ENCODE measurements at regions not wholly inside any gene's neighbourhood (a gene's known extent, or its start where the extent isn't known, plus 50 kb on each side); places are given as distances from the start of the nearest gene placed in this dataset.
"Not testable (repeated sequence)": the region's sequence is repeated elsewhere in the genome, so short reads cannot be mapped to it uniquely, and the experiment has no call there.

DNA sequence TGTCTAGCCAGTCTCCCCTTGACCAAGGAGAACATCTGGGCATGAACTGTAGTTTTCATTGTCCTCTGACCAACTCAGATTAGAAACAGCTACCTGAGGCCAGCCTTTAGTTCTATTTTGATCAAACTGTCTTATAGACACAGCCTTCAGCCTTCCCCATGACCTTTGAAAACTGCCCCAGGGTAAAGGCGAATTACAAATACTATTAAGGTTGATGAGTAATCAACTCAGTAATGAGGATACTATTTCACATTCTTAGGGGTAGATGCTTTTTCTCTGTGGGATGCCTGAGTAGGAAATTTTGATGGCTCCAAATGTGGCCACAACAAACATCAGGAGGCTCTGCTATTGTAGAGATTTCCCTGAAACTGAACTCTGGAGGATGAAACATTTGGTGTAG, 234.0 kb upstream of the VKORC1L1 start:
- H3K9ac ChIP-seq (replicated peaks in 1 of 4; ENCODE audit: extremely low read depth in 1 of 4, low read depth in 3 of 4, low read length in 3 of 4); H2BK15ac ChIP-seq (ENCODE audit: low read length); POLR2A ChIA-PET (ENCODE audit: partially characterized antibody); H2AFZ ChIP-seq (ENCODE audit: low read length); H2BK120ac ChIP-seq (replicated peaks; ENCODE audit: low read depth, low read length); FAIRE-seq; H3K4me3 ChIP-seq (ENCODE audit: extremely low read depth in 1 of 4, insufficient read depth in 2 of 4, low read depth in 3 of 4, low read length in 4 of 4); H2BK20ac ChIP-seq (ENCODE audit: low read length); H3K27ac ChIP-seq (ENCODE audit: low read depth, low read length); DNase-seq (ENCODE audit: low read depth in 1 of 2, low spot score in 2 of 2); H3K18ac ChIP-seq (ENCODE audit: extremely low read depth, low read length); H3K79me2 ChIP-seq (ENCODE audit: control insufficient read depth in 1 of 2, insufficient read depth in 2 of 2, low read length in 2 of 2); H3K23ac ChIP-seq (ENCODE audit: insufficient read length); H3K27me3 ChIP-seq (replicated peaks in 1 of 4; ENCODE audit: control insufficient read depth in 3 of 4, extremely low read depth in 1 of 4, insufficient read depth in 3 of 4, low read length in 3 of 4); H2AK5ac ChIP-seq (ENCODE audit: low read depth, low read length); H3K56ac ChIP-seq (replicated peaks; ENCODE audit: insufficient read length, low read depth, low read length); CTCF ChIA-PET (ENCODE audit: partially characterized antibody); H3K79me1 ChIP-seq (ENCODE audit: low read depth, low read length); H2BK12ac ChIP-seq (ENCODE audit: low read depth, low read length); H3K4me2 ChIP-seq (ENCODE audit: insufficient read depth in 1 of 2, low read depth in 2 of 2, low read length in 2 of 2); H4K20me1 ChIP-seq (replicated peaks in 1 of 2; ENCODE audit: control insufficient read depth in 1 of 2, insufficient read depth in 2 of 2, low read length in 2 of 2); H2BK5ac ChIP-seq (ENCODE audit: low read depth, low read length); H3K9me3 ChIP-seq (ENCODE audit: insufficient read depth in 2 of 2, low read depth in 1 of 2, low read length in 1 of 2); H3K14ac ChIP-seq (ENCODE audit: insufficient read length); H3K4ac ChIP-seq (replicated peaks; ENCODE audit: insufficient read length, low read depth, low read length); H3K4me1 ChIP-seq (replicated peaks in 1 of 4; ENCODE audit: control insufficient read depth in 3 of 4, insufficient read depth in 4 of 4, low read length in 3 of 4); H4K91ac ChIP-seq (replicated peaks; ENCODE audit: insufficient read length, low read length); H3K36me3 ChIP-seq (ENCODE audit: control insufficient read depth in 2 of 4, insufficient read depth in 4 of 4, low read length in 3 of 4); H4K8ac ChIP-seq (ENCODE audit: extremely low read depth, insufficient read depth, low read length); H3K23me2 ChIP-seq (ENCODE audit: low read depth, low read length); H4K5ac ChIP-seq (ENCODE audit: insufficient read length, low read depth, low read length): not testable (repeated sequence)
- no CpG with 5 or more reads among the region's 1 CpG for WGBS, 2 experiments (ENCODE audit: extremely low coverage in 1 of 2, insufficient coverage in 1 of 2, insufficient read length in 1 of 2, insufficient replicate concordance in 2 of 2, low coverage in 1 of 2, low lambda C conversion rate in 2 of 2, missing lambda C conversion rate in 1 of 2)

DNA sequence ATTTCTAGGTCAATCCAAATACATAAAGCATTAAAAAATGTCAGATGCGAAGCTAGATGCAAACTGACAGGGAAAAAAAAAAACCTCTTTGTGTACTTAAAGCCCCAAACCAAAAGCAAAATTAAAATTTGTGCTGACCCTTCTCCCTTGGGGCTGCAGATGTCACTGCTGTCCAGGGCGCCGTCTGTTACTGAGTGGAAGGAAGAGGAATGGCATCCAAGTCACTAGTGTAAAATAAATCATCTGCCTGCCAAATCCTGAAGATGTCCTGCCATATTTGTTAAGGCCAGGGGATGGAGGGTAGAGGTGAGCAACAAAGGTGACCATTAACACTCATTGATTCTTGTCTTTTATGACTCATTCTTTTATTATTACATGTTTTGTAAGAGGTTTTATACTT, 233.2 kb upstream of the VKORC1L1 start:
- H3K56ac ChIP-seq (replicated peaks; ENCODE audit: insufficient read length, low read depth, low read length); H2AFZ ChIP-seq (ENCODE audit: low read length); H4K5ac ChIP-seq (ENCODE audit: insufficient read length, low read depth, low read length); H3K79me2 ChIP-seq (ENCODE audit: control insufficient read depth in 1 of 2, insufficient read depth in 2 of 2, low read length in 2 of 2); CTCF ChIA-PET (ENCODE audit: partially characterized antibody); H4K91ac ChIP-seq (replicated peaks; ENCODE audit: insufficient read length, low read length); H2BK15ac ChIP-seq (ENCODE audit: low read length); H3K27ac ChIP-seq (ENCODE audit: low read depth, low read length); H3K23me2 ChIP-seq (ENCODE audit: low read depth, low read length); POLR2A ChIA-PET (ENCODE audit: partially characterized antibody); H3K4me1 ChIP-seq (replicated peaks in 1 of 4; ENCODE audit: control insufficient read depth in 3 of 4, insufficient read depth in 4 of 4, low read length in 3 of 4); H2BK20ac ChIP-seq (ENCODE audit: low read length); H2BK12ac ChIP-seq (ENCODE audit: low read depth, low read length); H2BK120ac ChIP-seq (replicated peaks; ENCODE audit: low read depth, low read length); H3K9ac ChIP-seq (replicated peaks in 1 of 4; ENCODE audit: extremely low read depth in 1 of 4, low read depth in 3 of 4, low read length in 3 of 4); H3K27me3 ChIP-seq (replicated peaks in 1 of 4; ENCODE audit: control insufficient read depth in 3 of 4, extremely low read depth in 1 of 4, insufficient read depth in 3 of 4, low read length in 3 of 4); FAIRE-seq; H3K4ac ChIP-seq (replicated peaks; ENCODE audit: insufficient read length, low read depth, low read length); H2BK5ac ChIP-seq (ENCODE audit: low read depth, low read length); H3K23ac ChIP-seq (ENCODE audit: insufficient read length); H3K18ac ChIP-seq (ENCODE audit: extremely low read depth, low read length); H3K36me3 ChIP-seq (ENCODE audit: control insufficient read depth in 2 of 4, insufficient read depth in 4 of 4, low read length in 3 of 4); H4K20me1 ChIP-seq (replicated peaks in 1 of 2; ENCODE audit: control insufficient read depth in 1 of 2, insufficient read depth in 2 of 2, low read length in 2 of 2); DNase-seq (ENCODE audit: low read depth in 1 of 2, low spot score in 2 of 2); H3K4me3 ChIP-seq (ENCODE audit: extremely low read depth in 1 of 4, insufficient read depth in 2 of 4, low read depth in 3 of 4, low read length in 4 of 4); H4K8ac ChIP-seq (ENCODE audit: extremely low read depth, insufficient read depth, low read length); H3K79me1 ChIP-seq (ENCODE audit: low read depth, low read length); H3K9me3 ChIP-seq (ENCODE audit: insufficient read depth in 2 of 2, low read depth in 1 of 2, low read length in 1 of 2); H3K4me2 ChIP-seq (ENCODE audit: insufficient read depth in 1 of 2, low read depth in 2 of 2, low read length in 2 of 2); H2AK5ac ChIP-seq (ENCODE audit: low read depth, low read length); H3K14ac ChIP-seq (ENCODE audit: insufficient read length): not testable (repeated sequence)
- no CpG with 5 or more reads among the region's 3 CpGs for WGBS, 2 experiments (ENCODE audit: extremely low coverage in 1 of 2, insufficient coverage in 1 of 2, insufficient read length in 1 of 2, insufficient replicate concordance in 2 of 2, low coverage in 1 of 2, low lambda C conversion rate in 2 of 2, missing lambda C conversion rate in 1 of 2)

All from H1 (cell line).